Ishikawa (cell line): ENCODE measurements at regions not wholly inside any gene's neighbourhood (a gene's known extent, or its start where the extent isn't known, plus 50 kb on each side); places are given as distances from the start of the nearest gene placed in this dataset.

ENCODE experiments used
- CEBPB ChIP-seq: IDR thresholded peaks from 2 replicates; pipeline ENCODE4 v1.6.1; 2012
- CREB1 ChIP-seq: IDR thresholded peaks from 2 replicates; pipeline ENCODE4 v1.6.1; 2012; ENCODE audit warnings: low read depth
- EGR1 ChIP-seq: IDR thresholded peaks from 2 replicates; pipeline ENCODE4 v1.6.1; 2012
- EP300 ChIP-seq: IDR thresholded peaks from 2 replicates; pipeline ENCODE4 v1.6.1; 2012; ENCODE audit warnings: borderline replicate concordance
- MAX ChIP-seq: IDR thresholded peaks from 2 replicates; pipeline ENCODE4 v1.6.1; 2012
- NFIC ChIP-seq: IDR thresholded peaks from 2 replicates; pipeline ENCODE4 v1.6.1; 2012
- REST ChIP-seq: IDR thresholded peaks from 2 replicates; pipeline ENCODE4 v1.6.1; 2012; ENCODE audit warnings: low read depth, mild to moderate bottlenecking
- TCF12 ChIP-seq: IDR thresholded peaks from 2 replicates; pipeline ENCODE4 v1.6.1; 2012; ENCODE audit warnings: low read depth
- USF1 ChIP-seq: IDR thresholded peaks from 2 replicates; pipeline ENCODE4 v1.6.1; 2012
- ZBTB7A ChIP-seq: IDR thresholded peaks from 2 replicates; pipeline ENCODE4 v1.6.1; 2012; ENCODE audit warnings: low read depth

GRCh38 chr6:168374051-168374502 lies 54.5 kb upstream of the DACT2 start:
- TF ChIP-seq EP300: no peak
- no peak for TF ChIP-seq CEBPB
- no peak for TF ChIP-seq CREB1
- no peak for TF ChIP-seq EGR1
- no peak for TF ChIP-seq TCF12
- no peak for TF ChIP-seq MAX
- no peak for TF ChIP-seq USF1
- no peak for TF ChIP-seq NFIC
- TF ChIP-seq REST: no peak
- TF ChIP-seq ZBTB7A: no peak
